ENCODE measurements at regions not wholly inside any gene's neighbourhood (a gene's known extent, or its start where the extent isn't known, plus 50 kb on each side); places are given as distances from the start of the nearest gene placed in this dataset.

DNA sequence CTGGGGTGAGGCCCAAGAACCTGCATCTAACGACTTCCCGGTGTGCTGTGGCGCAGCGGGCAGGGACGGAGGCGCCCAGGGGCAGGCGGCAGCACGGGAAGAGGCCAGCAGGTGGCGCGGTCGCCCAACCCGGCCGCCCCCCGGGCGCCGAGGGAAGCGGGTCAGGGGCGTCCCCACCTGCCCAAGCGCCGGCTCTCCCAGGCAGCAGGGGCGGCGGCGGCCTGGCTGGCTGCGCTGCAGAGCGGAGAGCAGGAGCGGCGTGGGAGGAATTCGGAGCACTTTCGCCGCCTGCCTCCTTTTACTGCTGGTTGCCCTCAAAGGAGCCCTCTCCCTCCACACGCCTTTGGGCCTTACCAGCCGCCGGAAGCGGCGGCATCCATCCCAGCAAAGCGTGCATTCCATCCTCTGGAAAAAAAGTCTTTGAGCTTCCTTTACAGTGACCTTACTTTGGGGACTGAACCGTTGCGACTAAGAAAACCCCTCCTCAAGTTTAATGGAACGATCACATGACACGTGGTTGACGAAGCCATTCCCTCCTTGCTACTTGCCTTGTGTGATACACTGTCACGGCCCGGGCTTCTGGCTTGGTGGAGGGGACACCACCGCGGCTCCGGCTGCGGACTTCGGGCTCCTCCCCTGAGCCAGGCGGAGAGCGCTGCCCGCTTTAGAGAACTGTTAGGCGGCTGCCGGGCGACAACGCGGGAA, 106.8 kb upstream of the CLMP start:
- DNase-seq, result peak; percentile 40 to 68 (median 44)
- H3K4me3 ChIP-seq (replicated peaks in 1 of 3; ENCODE audit: low read depth in 2 of 3, low read length in 3 of 3), result peak overlapping the region; percentile 41 to 75 (median 68)
- H3K9me3 ChIP-seq (replicated peaks in 1 of 2; ENCODE audit: control insufficient read depth in 1 of 2, insufficient read depth in 1 of 2, low read length in 2 of 2), result no peaks in the 10 kb centered on the region
- H4K20me1 ChIP-seq (ENCODE audit: insufficient read depth, low read length), result no peaks in the 10 kb centered on the region
- peak overlapping the region; percentile 78 for H2AFZ ChIP-seq (ENCODE audit: insufficient read depth, low read depth, low read length, poor library complexity, severe bottlenecking)
- H3K36me3 ChIP-seq (replicated peaks in 1 of 2; ENCODE audit: control insufficient read depth in 1 of 2, insufficient read depth in 2 of 2, low read length in 2 of 2), result no peaks in the 10 kb centered on the region
- H3K4me2 ChIP-seq (replicated peaks; ENCODE audit: extremely low read depth, low read length, poor library complexity, severe bottlenecking), result peak overlapping the region; percentile 89
- Mint-ChIP-seq H3K9me3 (no peaks in the 10 kb centered on the region), H3K4me3 (peak overlapping the region; percentile 77 to 91), H3K36me3 (peaks cover 0 to 2% of the 10 kb centered on the region in 2 donors), H3K27ac (peak overlapping the region in 6 of 7 donors; percentile 26 to 81 (median 59)), H3K27me3 (ENCODE audit: low read depth in 3 of 3) (peaks cover 15 to 25% (median 18%) of the 10 kb centered on the region in 3 donors), H3K4me1 (peaks cover 29% of the 10 kb centered on the region)
- no peak overlapping the region for H3K27ac ChIP-seq (ENCODE audit: low read depth in 1 of 2, low read length in 2 of 2)
- 5% methylated on average over 52 of the region's 56 CpGs for WGBS (ENCODE audit: insufficient coverage)
- peaks cover 23 to 26% of the 10 kb centered on the region in 2 donors for H3K4me1 ChIP-seq (ENCODE audit: control insufficient read depth in 1 of 2, insufficient read depth in 2 of 2, low read length in 2 of 2)
- peaks cover 19 to 24% of the 10 kb centered on the region in 2 donors for H3K27me3 ChIP-seq (ENCODE audit: control insufficient read depth in 2 of 2, insufficient read depth in 2 of 2, low read length in 2 of 2)
- H3K9ac ChIP-seq (ENCODE audit: insufficient read depth, low read length, poor library complexity, severe bottlenecking), result peak overlapping the region; percentile 55
- H3K79me2 ChIP-seq (ENCODE audit: insufficient read depth, low read length), result no peaks in the 10 kb centered on the region
- TF ChIP-seq, protein P1, sequence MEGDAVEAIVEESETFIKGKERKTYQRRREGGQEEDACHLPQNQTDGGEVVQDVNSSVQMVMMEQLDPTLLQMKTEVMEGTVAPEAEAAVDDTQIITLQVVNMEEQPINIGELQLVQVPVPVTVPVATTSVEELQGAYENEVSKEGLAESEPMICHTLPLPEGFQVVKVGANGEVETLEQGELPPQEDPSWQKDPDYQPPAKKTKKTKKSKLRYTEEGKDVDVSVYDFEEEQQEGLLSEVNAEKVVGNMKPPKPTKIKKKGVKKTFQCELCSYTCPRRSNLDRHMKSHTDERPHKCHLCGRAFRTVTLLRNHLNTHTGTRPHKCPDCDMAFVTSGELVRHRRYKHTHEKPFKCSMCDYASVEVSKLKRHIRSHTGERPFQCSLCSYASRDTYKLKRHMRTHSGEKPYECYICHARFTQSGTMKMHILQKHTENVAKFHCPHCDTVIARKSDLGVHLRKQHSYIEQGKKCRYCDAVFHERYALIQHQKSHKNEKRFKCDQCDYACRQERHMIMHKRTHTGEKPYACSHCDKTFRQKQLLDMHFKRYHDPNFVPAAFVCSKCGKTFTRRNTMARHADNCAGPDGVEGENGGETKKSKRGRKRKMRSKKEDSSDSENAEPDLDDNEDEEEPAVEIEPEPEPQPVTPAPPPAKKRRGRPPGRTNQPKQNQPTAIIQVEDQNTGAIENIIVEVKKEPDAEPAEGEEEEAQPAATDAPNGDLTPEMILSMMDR (IDR thresholded peaks at IDR 0.05), result peak; percentile 98
- intact Hi-C loops (cut with micrococcal nuclease), result loop anchor here (2.0 to 5.0 kb wide), 2 partner anchors 175 to 177 kb away; no protein-coding TSS in a partner anchor

DNA sequence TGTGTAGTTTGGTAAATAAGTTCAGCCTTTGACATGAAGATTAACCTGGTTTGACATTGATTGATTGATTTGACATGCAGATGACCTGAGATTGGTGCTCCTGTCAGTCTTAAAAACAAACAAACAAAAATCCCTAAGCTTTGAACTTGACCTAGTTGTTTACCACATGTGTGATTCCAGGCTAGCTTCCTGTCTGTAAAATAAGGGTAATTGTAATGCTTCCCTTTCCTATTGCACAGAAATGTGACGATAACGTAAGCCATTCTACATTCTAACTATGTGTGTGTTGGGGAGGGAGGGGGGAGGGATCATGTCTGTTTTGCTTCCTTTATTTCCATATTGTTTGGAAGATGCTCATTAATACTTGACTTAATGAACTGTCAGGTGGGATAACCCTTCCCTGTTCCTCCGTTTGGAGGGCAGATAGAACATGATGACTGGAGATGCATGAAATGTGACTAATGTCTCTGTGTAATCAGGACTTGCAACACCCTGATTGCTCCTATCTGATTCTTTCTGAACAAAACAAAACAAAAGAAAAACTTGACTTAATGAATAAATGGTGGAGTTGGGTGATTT, 106.1 kb upstream of the CLMP start:
- Histone ChIP-seq H4K20me1 (ENCODE audit: insufficient read depth, low read length) (no peaks in the 10 kb centered on the region), H3K9me3 (replicated peaks in 1 of 2; ENCODE audit: control insufficient read depth in 1 of 2, insufficient read depth in 1 of 2, low read length in 2 of 2) (no peaks in the 10 kb centered on the region), H3K4me2 (replicated peaks; ENCODE audit: extremely low read depth, low read length, poor library complexity, severe bottlenecking) (peak overlapping the region; percentile 89), H3K79me2 (ENCODE audit: insufficient read depth, low read length) (no peaks in the 10 kb centered on the region), H3K27ac (ENCODE audit: low read depth in 1 of 2, low read length in 2 of 2) (no peak overlapping the region), H3K36me3 (replicated peaks in 1 of 2; ENCODE audit: control insufficient read depth in 1 of 2, insufficient read depth in 2 of 2, low read length in 2 of 2) (no peaks in the 10 kb centered on the region), H3K27me3 (ENCODE audit: control insufficient read depth in 2 of 2, insufficient read depth in 2 of 2, low read length in 2 of 2) (peaks cover 19 to 24% of the 10 kb centered on the region in 2 donors), H2AFZ (ENCODE audit: insufficient read depth, low read depth, low read length, poor library complexity, severe bottlenecking) (peak overlapping the region; percentile 78), H3K4me3 (replicated peaks in 1 of 3; ENCODE audit: low read depth in 2 of 3, low read length in 3 of 3) (peak overlapping the region; percentile 19 to 75 (median 68)), H3K9ac (ENCODE audit: insufficient read depth, low read length, poor library complexity, severe bottlenecking) (peak overlapping the region; percentile 55), H3K4me1 (ENCODE audit: control insufficient read depth in 1 of 2, insufficient read depth in 2 of 2, low read length in 2 of 2) (peaks cover 23 to 26% of the 10 kb centered on the region in 2 donors)
- intact Hi-C loops (cut with micrococcal nuclease), result loop anchor here in 1 of 2 donors (5.0 kb wide), 1 partner anchor 176 kb away; no protein-coding TSS in a partner anchor
- WGBS (ENCODE audit: insufficient coverage), result 0% methylated on average over 1 of the region's 3 CpGs
- peaks cover 29% of the 10 kb centered on the region for H3K4me1 Mint-ChIP-seq
- peak overlapping the region; percentile 73 to 84 for H3K4me3 Mint-ChIP-seq
- TF ChIP-seq, protein P1 (IDR thresholded peaks at IDR 0.05), result no peak
- H3K36me3 Mint-ChIP-seq, result peaks cover 0 to 2% of the 10 kb centered on the region in 2 donors
- peaks cover 12 to 25% (median 18%) of the 10 kb centered on the region in 3 donors for H3K27me3 Mint-ChIP-seq (ENCODE audit: low read depth in 3 of 3)
- peak; percentile 42 to 76 (median 68) for DNase-seq
- no peaks in the 10 kb centered on the region for H3K9me3 Mint-ChIP-seq
- peak overlapping the region in 4 of 7 donors; percentile 26 to 81 (median 59) for H3K27ac Mint-ChIP-seq

All from CD14-positive monocyte (primary cell).